ENCODE measurements at regions not wholly inside any gene's neighbourhood (a gene's known extent, or its start where the extent isn't known, plus 50 kb on each side); places are given as distances from the start of the nearest gene placed in this dataset.

GRCh38 chr3:188001926-188002325 is 152.0 kb upstream of the LPP start:
- no peaks in the 10 kb centered on the region for H3K4me1 ChIP-seq (ENCODE audit: low read depth, poor library complexity, severe bottlenecking)
- no peak overlapping the region for H3K9ac ChIP-seq
- H3K4me2 ChIP-seq = no peak overlapping the region
- no peak for TF ChIP-seq CTCF (conservative IDR thresholded peaks at IDR 0.05; ENCODE audit: low read depth, low read length)
- no peak overlapping the region for H2AFZ ChIP-seq (ENCODE audit: low read depth)
- no peaks in the 10 kb centered on the region for H4K20me1 ChIP-seq (ENCODE audit: insufficient read depth)
- no peaks in the 10 kb centered on the region for H3K79me2 ChIP-seq (ENCODE audit: insufficient read depth, low read depth)
- no peaks in the 10 kb centered on the region for H3K27me3 ChIP-seq (ENCODE audit: insufficient read depth, low read depth)
- H3K4me3 ChIP-seq (IDR thresholded peaks at IDR 0.05; ENCODE audit: insufficient read depth, low read depth, low read length) = no peak overlapping the region
- no peaks in the 10 kb centered on the region for H3K36me3 ChIP-seq (ENCODE audit: insufficient read depth)
- no peak overlapping the region for H3K27ac ChIP-seq

DNA sequence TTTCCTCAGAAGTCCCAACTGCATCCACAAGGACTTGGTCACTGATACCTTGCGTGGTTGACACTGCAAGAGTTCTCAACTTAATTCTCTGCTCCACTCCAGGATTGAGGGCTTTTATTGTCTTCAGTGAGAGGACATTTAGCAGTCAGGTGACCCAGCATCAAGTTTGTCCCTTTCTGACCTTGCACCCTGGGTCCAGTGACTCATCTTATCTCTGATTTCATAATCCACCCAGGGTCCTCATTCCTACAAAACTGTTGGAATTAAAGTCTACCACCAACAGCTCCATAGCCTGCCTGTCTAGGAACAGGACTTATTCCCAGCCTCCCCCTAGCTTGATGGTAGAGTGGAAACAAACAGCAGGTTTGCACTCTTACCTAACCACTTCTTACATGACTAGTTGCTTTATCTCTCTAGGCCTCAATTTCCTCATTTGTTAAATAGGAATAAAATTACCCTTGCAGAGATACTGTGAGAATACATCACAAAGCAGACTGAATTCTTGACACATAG is 151.3 kb upstream of the LPP start:
- H3K9ac ChIP-seq = no peak overlapping the region
- no peak overlapping the region for H3K4me3 ChIP-seq (IDR thresholded peaks at IDR 0.05; ENCODE audit: insufficient read depth, low read depth, low read length)
- H3K27me3 ChIP-seq (ENCODE audit: insufficient read depth, low read depth) = no peaks in the 10 kb centered on the region
- no peaks in the 10 kb centered on the region for H3K4me1 ChIP-seq (ENCODE audit: low read depth, poor library complexity, severe bottlenecking)
- no peaks in the 10 kb centered on the region for H3K36me3 ChIP-seq (ENCODE audit: insufficient read depth)
- H2AFZ ChIP-seq (ENCODE audit: low read depth) = no peak overlapping the region
- no peaks in the 10 kb centered on the region for H3K79me2 ChIP-seq (ENCODE audit: insufficient read depth, low read depth)
- no peak overlapping the region for H3K4me2 ChIP-seq
- no peak overlapping the region for H3K27ac ChIP-seq
- TF ChIP-seq CTCF (conservative IDR thresholded peaks at IDR 0.05; ENCODE audit: low read depth, low read length) = no peak
- H4K20me1 ChIP-seq (ENCODE audit: insufficient read depth) = no peaks in the 10 kb centered on the region

DNA sequence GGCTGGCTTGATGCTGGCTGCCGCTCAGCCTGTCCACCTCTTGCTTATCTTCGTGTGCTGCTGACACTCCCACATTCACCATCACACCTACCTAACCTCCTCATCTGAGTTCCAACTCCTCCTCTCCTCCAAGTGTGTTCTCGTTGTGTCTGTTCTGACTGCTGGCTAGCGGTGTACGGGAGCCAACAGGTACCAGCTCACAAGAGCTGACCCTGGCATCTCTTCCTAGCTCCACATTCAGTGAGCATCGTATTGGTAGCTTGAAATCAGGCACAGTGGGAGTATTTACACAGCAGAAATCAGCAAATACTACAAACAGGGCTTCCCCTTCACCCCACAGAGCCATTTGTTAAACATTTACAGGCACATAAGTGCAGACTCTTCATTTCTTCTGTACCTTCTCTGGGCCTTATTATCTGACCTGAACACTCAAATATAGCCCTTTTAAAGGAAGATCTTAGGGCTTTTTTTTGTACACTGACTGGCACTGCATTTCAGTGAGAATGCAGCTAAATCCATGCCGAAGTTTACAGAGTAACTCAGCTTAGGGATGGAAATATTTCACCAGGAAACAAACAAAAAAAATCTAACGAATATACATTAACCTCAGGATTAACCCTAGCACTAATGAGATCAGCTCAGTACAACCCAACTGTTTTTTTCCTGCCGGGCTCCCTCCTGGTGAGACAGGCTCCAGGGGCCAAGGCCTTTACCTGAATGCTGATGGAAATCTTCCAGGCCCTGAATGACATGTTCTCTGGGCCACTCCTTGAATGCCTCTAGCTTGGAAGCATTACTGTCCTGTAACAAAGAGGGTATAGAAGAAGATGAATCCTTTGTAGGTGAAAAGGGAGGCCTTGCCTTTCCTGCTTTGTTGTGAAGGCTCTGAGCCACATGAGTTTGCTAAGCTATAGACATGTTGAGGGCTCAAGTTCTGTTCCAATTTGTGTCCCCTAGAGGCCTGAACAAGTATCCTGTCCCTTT is 150.5 kb upstream of the LPP start:
- H3K36me3 ChIP-seq (ENCODE audit: insufficient read depth) = no peaks in the 10 kb centered on the region
- no peak overlapping the region for H3K4me2 ChIP-seq
- no peak overlapping the region for H3K4me3 ChIP-seq (IDR thresholded peaks at IDR 0.05; ENCODE audit: insufficient read depth, low read depth, low read length)
- no peaks in the 10 kb centered on the region for H4K20me1 ChIP-seq (ENCODE audit: insufficient read depth)
- no peak overlapping the region for H2AFZ ChIP-seq (ENCODE audit: low read depth)
- H3K27ac ChIP-seq = no peak overlapping the region
- no peak for TF ChIP-seq CTCF (conservative IDR thresholded peaks at IDR 0.05; ENCODE audit: low read depth, low read length)
- H3K9ac ChIP-seq = no peak overlapping the region
- H3K79me2 ChIP-seq (ENCODE audit: insufficient read depth, low read depth) = no peaks in the 10 kb centered on the region
- no peaks in the 10 kb centered on the region for H3K4me1 ChIP-seq (ENCODE audit: low read depth, poor library complexity, severe bottlenecking)
- no peaks in the 10 kb centered on the region for H3K27me3 ChIP-seq (ENCODE audit: insufficient read depth, low read depth)

GRCh38 chr3:188006726-188007393 is 147.1 kb upstream of the LPP start:
- Histone ChIP-seq H3K4me3 (IDR thresholded peaks at IDR 0.05; ENCODE audit: insufficient read depth, low read depth, low read length) (no peak overlapping the region), H2AFZ (ENCODE audit: low read depth) (no peak overlapping the region), H3K27ac (no peak overlapping the region), H3K27me3 (ENCODE audit: insufficient read depth, low read depth) (no peaks in the 10 kb centered on the region), H3K4me1 (ENCODE audit: low read depth, poor library complexity, severe bottlenecking) (no peaks in the 10 kb centered on the region), H4K20me1 (ENCODE audit: insufficient read depth) (no peaks in the 10 kb centered on the region), H3K4me2 (no peak overlapping the region), H3K36me3 (ENCODE audit: insufficient read depth) (no peaks in the 10 kb centered on the region), H3K9ac (no peak overlapping the region), H3K79me2 (ENCODE audit: insufficient read depth, low read depth) (no peaks in the 10 kb centered on the region)
- no peak for TF ChIP-seq CTCF (conservative IDR thresholded peaks at IDR 0.05; ENCODE audit: low read depth, low read length)
